Endodermal cell (in vitro differentiated cells): ENCODE measurements at regions not wholly inside any gene's neighbourhood (a gene's known extent, or its start where the extent isn't known, plus 50 kb on each side); places are given as distances from the start of the nearest gene placed in this dataset.

Experiments
- DNase-seq: peaks from one replicate; pipeline ENCODE4 v3.0.0-alpha.2; 2017
- H3K27ac ChIP-seq: 2 replicates; pipeline ENCODE4 v1.5.1; 2013; ENCODE audit warnings: mild to moderate bottlenecking, low read depth, low read length, moderate library complexity
- H3K27me3 ChIP-seq: 2 replicates; pipeline ENCODE4 v1.6.1; 2013; ENCODE audit warnings: mild to moderate bottlenecking, low read length, moderate library complexity; ENCODE audit not compliant: insufficient read depth, control insufficient read depth, poor library complexity, severe bottlenecking
- H3K36me3 ChIP-seq: 2 replicates; pipeline ENCODE4 v1.7.0; 2013; ENCODE audit warnings: mild to moderate bottlenecking, low read length, moderate library complexity; ENCODE audit not compliant: control insufficient read depth, insufficient read depth
- H3K4me1 ChIP-seq: one replicate; pipeline ENCODE4 v1.7.0; 2013; ENCODE audit warnings: low read length; ENCODE audit not compliant: control insufficient read depth, insufficient read depth
- H3K4me3 ChIP-seq: 2 replicates; pipeline ENCODE4 v1.5.1; 2013; ENCODE audit warnings: mild to moderate bottlenecking, low read length, moderate library complexity
- H3K9ac ChIP-seq: 2 replicates; pipeline ENCODE4 v1.6.1; 2013; ENCODE audit warnings: mild to moderate bottlenecking, low read length, moderate library complexity; ENCODE audit not compliant: poor library complexity, severe bottlenecking; ENCODE audit errors: extremely low read depth
- H3K9me3 ChIP-seq: 2 replicates; pipeline ENCODE4 v1.6.1; 2013; ENCODE audit warnings: mild to moderate bottlenecking, low read length, moderate library complexity; ENCODE audit not compliant: control insufficient read depth
- H3K27ac Mint-ChIP-seq: 2 replicates; pipeline ENCODE4 v1.8.0; 2020; ENCODE audit warnings: mixed read lengths
- H3K27me3 Mint-ChIP-seq: 2 replicates; pipeline ENCODE4 v1.8.0; 2021; ENCODE audit warnings: mild to moderate bottlenecking, mixed read lengths; ENCODE audit not compliant: insufficient read depth
- H3K36me3 Mint-ChIP-seq: 2 replicates; pipeline ENCODE4 v1.8.0; 2020; ENCODE audit warnings: low read depth, mixed read lengths
- H3K4me1 Mint-ChIP-seq: 2 replicates; pipeline ENCODE4 v1.8.0; 2020; ENCODE audit warnings: mixed read lengths
- H3K4me3 Mint-ChIP-seq: 2 replicates; pipeline ENCODE4 v1.8.0; 2020; ENCODE audit warnings: mild to moderate bottlenecking, moderate library complexity, mixed read lengths
- H3K9me3 Mint-ChIP-seq: 2 replicates; pipeline ENCODE4 v1.8.0; 2020; ENCODE audit warnings: mild to moderate bottlenecking, mixed read lengths
- CTCF ChIP-seq: fragments of 200-600 bp; sonication (generic); conservative IDR thresholded peaks from 2 replicates; pipeline ENCODE4 v1.5.0; 2021; ENCODE audit warnings: antibody characterized with exemption, mild to moderate bottlenecking
- WGBS, 2 experiments: methylation state at CpG; one replicate each; pipeline versions ENCODE4 v1.1.5 to v1.1.7; 2013; ENCODE audit warnings: missing lambda C conversion rate in 2 of 2, mixed read lengths in 1 of 2; ENCODE audit not compliant: insufficient coverage in 1 of 2, insufficient read length in 1 of 2; 5-methylcytosine and 5-hydroxymethylcytosine counted together

GRCh38 chr6:28738396-28738765, 185.4 kb downstream of the TRIM27 start:
- Histone ChIP-seq H3K4me3 (peak overlapping the region; percentile 61), H3K4me1 (no peaks in the 10 kb centered on the region), H3K9ac (no peak overlapping the region), H3K36me3 (no peaks in the 10 kb centered on the region), H3K9me3 (no peaks in the 10 kb centered on the region), H3K27me3 (peaks cover 46% of the 10 kb centered on the region), H3K27ac (no peak overlapping the region)
- Mint-ChIP-seq H3K27ac (no peak overlapping the region), H3K27me3 (peaks cover 80% of the 10 kb centered on the region), H3K9me3 (peaks cover 8% of the 10 kb centered on the region), H3K4me1 (peaks cover 22% of the 10 kb centered on the region), H3K36me3 (no peaks in the 10 kb centered on the region), H3K4me3 (peak overlapping the region; percentile 55)
- DNase-seq: peak; percentile 67
- 11 to 33% methylated on average over 10 to 16 of the region's 16 CpGs for WGBS, 2 experiments
- TF ChIP-seq CTCF: no peak

- H3K9me3 ChIP-seq: no peaks in the 10 kb centered on the region
- Mint-ChIP-seq H3K4me1 (peaks cover 14% of the 10 kb centered on the region), H3K27me3 (peaks cover 78% of the 10 kb centered on the region), H3K9me3 (peaks cover 8% of the 10 kb centered on the region), H3K4me3 (no peak overlapping the region), H3K27ac (no peak overlapping the region), H3K36me3 (no peaks in the 10 kb centered on the region)
- H3K4me1 ChIP-seq: no peaks in the 10 kb centered on the region
- H3K27ac ChIP-seq: no peak overlapping the region
- DNase-seq: no peak
- H3K9ac ChIP-seq: no peak overlapping the region
- H3K4me3 ChIP-seq: no peak overlapping the region
- H3K27me3 ChIP-seq: peaks cover 51% of the 10 kb centered on the region
- TF ChIP-seq CTCF: no peak
- 88% methylated on average over 3 of the region's 3 CpGs; no CpG with 5 or more reads in 1 of the 2 experiments for WGBS, 2 experiments
- H3K36me3 ChIP-seq: no peaks in the 10 kb centered on the region
Observed at GRCh38 chr6:28741363-28741762, 182.4 kb downstream of the TRIM27 start.

- H3K27ac Mint-ChIP-seq: no peak overlapping the region
- Histone ChIP-seq H3K9me3 (no peaks in the 10 kb centered on the region), H3K4me1 (no peaks in the 10 kb centered on the region), H3K36me3 (no peaks in the 10 kb centered on the region), H3K9ac (no peak overlapping the region), H3K27ac (no peak overlapping the region), H3K27me3 (peaks cover 47% of the 10 kb centered on the region), H3K4me3 (peak overlapping the region; percentile 86)
- H3K4me1 Mint-ChIP-seq: peaks cover 22% of the 10 kb centered on the region
- peaks cover 78% of the 10 kb centered on the region for H3K27me3 Mint-ChIP-seq
- no peak for TF ChIP-seq CTCF
- peak; percentile 92 for DNase-seq
- H3K4me3 Mint-ChIP-seq: peak overlapping the region; percentile 61
- 7 to 10% methylated on average over 9 to 17 of the region's 19 CpGs for WGBS, 2 experiments
- H3K9me3 Mint-ChIP-seq: no peaks in the 10 kb centered on the region
- no peaks in the 10 kb centered on the region for H3K36me3 Mint-ChIP-seq
Observed at GRCh38 chr6:28742668-28743270, 181.0 kb downstream of the TRIM27 start.
